ENCODE measurements at regions not wholly inside any gene's neighbourhood (a gene's known extent, or its start where the extent isn't known, plus 50 kb on each side); places are given as distances from the start of the nearest gene placed in this dataset.
"Not testable (repeated sequence)": the region's sequence is repeated elsewhere in the genome, so short reads cannot be mapped to it uniquely, and the experiment has no call there.

DNA sequence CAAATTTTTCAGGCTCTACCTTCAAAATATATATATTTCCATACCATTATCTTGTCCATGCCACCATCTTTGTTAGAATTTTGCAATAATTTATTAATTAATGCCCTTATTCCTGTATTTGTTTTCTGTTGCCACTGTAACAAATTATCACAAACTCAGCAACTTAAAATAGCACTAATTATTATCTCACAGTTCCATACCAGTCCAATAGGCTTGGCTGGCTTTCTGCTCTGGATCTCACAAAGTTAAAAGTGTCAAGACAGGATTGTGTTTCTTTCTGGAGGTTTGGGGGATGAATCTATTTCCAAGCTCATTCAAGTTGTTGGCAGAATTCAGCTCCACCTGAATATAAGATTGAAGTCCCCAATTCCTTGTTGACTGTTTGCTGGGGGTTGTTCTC is 58.6 kb upstream of the SLC38A4 start:
- no peak for DNase-seq (ENCODE audit: extremely low read depth, low read depth, low spot score)

DNA sequence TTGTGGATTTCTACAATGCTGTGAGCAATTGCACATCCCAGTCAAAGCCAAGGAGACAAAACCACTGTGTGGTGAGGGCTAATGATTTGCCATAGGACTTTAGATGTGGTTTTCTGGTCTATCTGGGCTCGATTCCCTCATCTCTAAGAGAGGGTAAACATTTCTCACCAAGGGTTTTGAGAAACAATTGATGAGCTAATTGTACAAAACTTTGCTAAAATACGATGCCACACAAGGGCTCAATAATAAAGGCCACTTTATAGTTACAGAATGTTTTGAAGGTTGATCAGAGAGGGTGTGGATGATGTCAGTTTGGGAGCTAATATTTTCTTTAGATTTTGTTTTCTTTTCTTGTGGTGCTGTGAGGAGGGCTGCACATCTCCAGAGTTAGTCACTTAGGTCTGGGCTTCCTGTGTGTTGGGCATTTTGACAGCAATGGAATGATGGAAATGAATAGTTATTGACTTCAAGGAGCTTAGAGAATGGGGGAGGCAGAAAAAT is 60.8 kb upstream of the SLC38A4 start:
- DNase-seq (ENCODE audit: extremely low read depth, low read depth, low spot score), result no peak

- DNase-seq (ENCODE audit: extremely low read depth, low read depth, low spot score), result no peak
Observed at GRCh38 chr12:46887870-46888269, 62.1 kb upstream of the SLC38A4 start.

- no peak for DNase-seq (ENCODE audit: extremely low read depth, low read depth, low spot score)
Observed at GRCh38 chr12:46888568-46888967, 62.8 kb upstream of the SLC38A4 start.

DNA sequence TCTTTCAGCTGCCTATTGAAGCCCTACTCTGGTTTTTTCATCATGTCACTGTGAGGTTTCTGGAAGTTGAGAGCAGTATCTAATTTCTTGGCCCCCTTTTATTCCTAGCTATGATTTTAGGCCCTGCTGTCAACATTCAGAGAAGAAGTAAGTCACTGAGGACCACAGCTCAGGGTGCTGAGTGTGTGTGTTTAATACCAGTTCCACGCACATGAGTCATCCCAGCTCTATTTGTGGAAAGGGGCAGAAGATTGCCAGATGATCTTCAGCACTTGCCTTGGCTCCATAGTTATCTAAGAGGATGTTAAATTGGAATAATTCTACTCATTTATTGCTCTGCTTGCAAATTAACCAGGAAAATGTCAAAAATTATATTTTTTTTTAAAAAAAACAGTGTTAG is 65.5 kb upstream of the SLC38A4 start:
- DNase-seq (ENCODE audit: extremely low read depth, low read depth, low spot score), result no peak

DNA sequence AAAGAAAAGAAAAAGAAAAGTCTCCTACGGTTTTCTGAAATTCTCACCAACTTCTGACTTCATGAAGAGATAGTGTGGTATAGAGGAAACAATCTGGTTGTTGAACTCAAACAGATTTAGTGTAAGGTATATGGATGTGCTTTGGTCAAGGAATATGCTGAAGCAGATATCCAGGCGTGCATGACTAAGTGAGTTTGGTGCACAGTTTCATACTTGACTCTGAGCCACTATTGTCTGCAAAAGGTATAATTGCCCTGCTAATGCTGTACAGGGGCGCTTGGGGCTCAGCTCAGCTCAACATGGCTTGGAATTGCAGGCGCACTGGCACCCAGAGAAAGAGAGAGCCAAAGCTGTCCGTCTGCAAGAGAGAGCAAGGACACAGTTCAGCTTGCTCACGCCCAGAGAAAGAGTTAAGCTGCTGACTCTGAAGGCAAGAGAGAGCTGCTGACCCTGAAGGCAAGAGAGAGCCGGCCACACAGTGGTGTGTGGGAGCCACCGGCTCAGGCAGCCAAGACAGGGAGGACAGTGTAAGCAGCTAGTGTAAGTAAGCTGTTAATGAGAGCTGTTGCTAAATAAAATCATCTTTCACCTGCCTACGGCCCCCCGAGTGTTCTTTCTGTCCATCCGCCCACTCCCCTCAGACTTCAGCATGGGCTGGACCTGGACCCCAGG is 66.4 kb upstream of the SLC38A4 start:
- DNase-seq (ENCODE audit: extremely low read depth, low read depth, low spot score), result no peak

DNA sequence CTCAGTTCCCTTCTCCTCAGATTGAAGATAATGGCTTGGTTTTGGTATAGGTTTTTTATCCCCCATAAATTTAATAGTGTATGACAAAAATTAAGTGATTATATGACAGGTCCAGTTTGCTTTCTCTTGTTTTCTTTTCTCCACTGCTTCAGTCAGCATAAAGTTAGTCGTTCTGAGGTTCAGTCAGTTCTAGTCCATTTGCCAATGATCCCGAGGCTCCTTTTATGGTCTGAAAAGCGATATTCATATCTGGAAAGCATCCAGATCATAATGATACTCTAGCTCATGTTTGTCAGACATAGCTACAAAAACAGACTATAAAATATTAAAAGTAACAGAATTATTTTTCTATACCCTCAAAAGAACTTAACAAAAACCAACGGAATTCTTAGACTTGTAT is 67.1 kb upstream of the SLC38A4 start:
- DNase-seq (ENCODE audit: extremely low read depth, low read depth, low spot score), result no peak

- DNase-seq (ENCODE audit: extremely low read depth, low read depth, low spot score), result no peak
Observed at GRCh38 chr12:46893434-46893833, 67.6 kb upstream of the SLC38A4 start.

DNA sequence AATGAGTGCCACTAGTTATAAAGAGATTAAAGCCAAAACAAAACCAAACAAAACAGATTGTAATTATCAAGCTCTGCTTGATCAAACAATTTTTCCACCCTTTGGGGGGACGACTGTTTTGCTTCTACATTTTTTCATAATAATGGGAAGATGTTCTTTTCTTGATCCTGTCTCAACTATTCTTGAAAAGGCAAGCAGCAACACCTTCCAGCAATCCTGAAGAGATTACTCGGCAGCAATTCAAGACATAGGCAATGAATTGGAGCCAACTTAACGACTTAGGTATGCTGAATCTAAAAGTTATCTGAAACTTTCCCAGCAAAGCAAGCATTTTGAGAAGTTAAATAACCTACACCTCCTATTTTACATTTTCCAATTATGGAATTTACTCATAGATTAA is 69.9 kb upstream of the SLC38A4 start:
- no peak for DNase-seq (ENCODE audit: extremely low read depth, low read depth, low spot score)

DNA sequence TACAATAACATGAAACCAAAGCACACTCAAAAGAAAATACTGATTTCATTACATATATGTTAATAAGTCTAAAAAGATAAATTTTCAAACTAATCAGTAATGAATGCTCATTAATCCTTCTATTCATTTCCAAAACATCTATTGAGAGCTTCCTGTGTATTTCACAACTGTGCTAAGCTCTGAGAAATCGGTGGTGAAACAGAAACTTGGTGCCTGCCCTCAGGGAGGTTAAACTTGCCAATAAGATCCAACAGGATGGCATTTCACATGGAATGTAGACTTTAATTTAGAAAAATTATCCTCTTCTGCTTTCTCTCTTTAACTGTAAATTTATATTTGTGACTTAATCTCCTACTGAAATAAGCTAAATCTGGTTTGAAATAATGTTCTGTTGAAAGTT is 70.9 kb upstream of the SLC38A4 start:
- no peak for DNase-seq (ENCODE audit: extremely low read depth, low read depth, low spot score)

GRCh38 chr12:46898152-46898931 is 72.5 kb upstream of the SLC38A4 start:
- DNase-seq (ENCODE audit: extremely low read depth, low read depth, low spot score), result no peak

- DNase-seq (ENCODE audit: extremely low read depth, low read depth, low spot score), result no peak
Observed at GRCh38 chr12:46898989-46899388, 73.2 kb upstream of the SLC38A4 start.

- no peak for DNase-seq (ENCODE audit: extremely low read depth, low read depth, low spot score)
Observed at GRCh38 chr12:46900734-46901463, 75.1 kb upstream of the SLC38A4 start.

- DNase-seq (ENCODE audit: extremely low read depth, low read depth, low spot score), result no peak
Observed at GRCh38 chr12:46901464-46902205, 75.8 kb upstream of the SLC38A4 start.

- no peak for DNase-seq (ENCODE audit: extremely low read depth, low read depth, low spot score)
Observed at GRCh38 chr12:46903058-46903457, 77.3 kb upstream of the SLC38A4 start.

GRCh38 chr12:46904406-46905238 is 78.8 kb upstream of the SLC38A4 start:
- no peak for DNase-seq (ENCODE audit: extremely low read depth, low read depth, low spot score)

DNA sequence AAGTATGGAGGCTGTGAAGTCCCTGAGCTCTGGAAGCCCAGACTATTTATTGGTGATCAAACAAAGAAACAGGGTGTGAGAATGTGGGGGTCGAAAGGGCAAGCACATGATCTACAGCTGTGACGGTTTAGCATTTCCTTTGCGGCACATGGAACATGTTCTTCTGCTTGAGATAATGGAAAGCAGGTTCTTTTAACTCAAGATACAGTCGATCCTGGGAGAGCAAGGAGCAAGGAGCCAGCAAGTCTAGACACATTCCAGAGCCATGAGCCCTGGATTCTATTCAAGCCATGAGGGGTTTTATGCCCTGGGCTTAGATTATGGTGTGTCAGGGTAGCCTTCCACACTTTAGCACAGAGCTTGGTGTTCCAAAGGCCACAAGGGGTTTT is 79.4 kb upstream of the SLC38A4 start:
- DNase-seq (ENCODE audit: extremely low read depth, low read depth, low spot score), result not testable (repeated sequence)

DNA sequence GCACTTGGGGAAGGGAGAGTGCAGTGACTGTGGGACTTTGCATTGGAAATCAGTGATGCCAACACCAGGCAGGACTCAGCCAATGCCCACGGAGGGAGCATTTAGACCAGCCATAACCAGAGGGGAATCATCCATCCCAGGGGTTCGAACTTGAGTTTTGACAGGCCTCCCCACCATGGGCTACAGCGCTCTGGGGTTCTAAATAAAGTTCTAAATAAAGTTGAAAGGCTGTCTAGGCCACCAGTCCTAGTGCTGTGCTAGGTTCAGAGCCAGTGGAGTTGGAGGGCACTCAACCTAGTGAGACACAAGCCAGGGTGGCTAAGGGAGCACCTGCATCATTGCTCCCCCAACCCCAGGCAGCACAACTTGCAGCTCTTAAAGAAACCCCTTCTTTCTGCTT is 82.0 kb upstream of the SLC38A4 start:
- no peak for DNase-seq (ENCODE audit: extremely low read depth, low read depth, low spot score)

- DNase-seq (ENCODE audit: extremely low read depth, low read depth, low spot score), result no peak
Observed at GRCh38 chr12:46908236-46908935, 82.6 kb upstream of the SLC38A4 start.
